Nucleus accumbens (tissue), 56 donors: ENCODE measurements at regions not wholly inside any gene's neighbourhood (a gene's known extent, or its start where the extent isn't known, plus 50 kb on each side); places are given as distances from the start of the nearest gene placed in this dataset.

ENCODE experiments used
- DNase-seq, 56 donors: peaks; one replicate each; lab custom pipeline; 2025; lab: John Stamatoyannopoulos, UW

DNA sequence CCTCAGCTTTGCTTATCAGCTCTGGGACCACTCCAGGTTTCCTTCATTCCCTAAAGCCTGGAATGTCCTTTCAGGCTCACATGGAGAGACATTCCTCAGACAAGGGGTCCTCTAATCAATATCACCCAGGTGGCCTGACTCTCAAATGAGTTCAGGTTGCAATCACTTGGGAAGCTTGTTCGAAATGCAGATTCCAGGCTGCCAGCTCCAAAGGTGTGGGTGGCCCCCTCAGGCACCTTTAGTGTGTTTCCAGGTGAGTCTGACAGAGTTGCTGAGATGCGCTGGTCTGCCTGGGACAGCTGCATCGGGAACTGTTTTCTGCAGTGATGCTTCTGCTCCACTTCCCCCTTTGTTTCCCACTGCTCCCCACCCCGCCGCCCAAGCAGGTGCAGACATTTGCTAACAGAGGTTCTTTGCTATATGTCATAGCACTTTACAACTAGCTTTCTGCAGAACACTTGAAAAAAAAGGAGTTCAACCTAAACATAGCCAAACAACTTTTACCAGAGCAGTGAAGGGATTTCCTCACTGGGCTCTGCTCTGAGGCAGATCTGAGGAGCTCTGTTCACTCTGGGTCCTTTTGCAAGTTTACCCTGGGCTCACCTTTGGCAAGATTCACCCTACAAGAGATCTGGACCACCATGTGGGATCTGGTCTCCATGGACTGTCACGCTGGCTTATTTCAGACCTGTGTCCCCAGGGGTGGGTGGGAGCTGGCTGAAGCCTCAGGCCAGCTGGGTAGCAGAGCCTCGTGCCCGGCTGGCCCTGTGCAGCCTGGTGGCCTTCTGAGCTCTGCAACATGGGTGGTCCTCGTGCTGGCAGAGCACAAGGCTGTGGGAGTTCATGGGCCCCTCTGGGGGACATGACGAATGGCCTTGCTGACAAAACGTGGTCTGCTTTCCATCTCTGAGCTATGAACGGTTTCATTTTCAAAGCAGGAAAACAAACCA is 539.6 kb downstream of the CCDC171 start:
- DNase-seq = no peak

GRCh38 chr9:16098306-16098705 is 545.5 kb downstream of the CCDC171 start:
- no peak for DNase-seq

DNA sequence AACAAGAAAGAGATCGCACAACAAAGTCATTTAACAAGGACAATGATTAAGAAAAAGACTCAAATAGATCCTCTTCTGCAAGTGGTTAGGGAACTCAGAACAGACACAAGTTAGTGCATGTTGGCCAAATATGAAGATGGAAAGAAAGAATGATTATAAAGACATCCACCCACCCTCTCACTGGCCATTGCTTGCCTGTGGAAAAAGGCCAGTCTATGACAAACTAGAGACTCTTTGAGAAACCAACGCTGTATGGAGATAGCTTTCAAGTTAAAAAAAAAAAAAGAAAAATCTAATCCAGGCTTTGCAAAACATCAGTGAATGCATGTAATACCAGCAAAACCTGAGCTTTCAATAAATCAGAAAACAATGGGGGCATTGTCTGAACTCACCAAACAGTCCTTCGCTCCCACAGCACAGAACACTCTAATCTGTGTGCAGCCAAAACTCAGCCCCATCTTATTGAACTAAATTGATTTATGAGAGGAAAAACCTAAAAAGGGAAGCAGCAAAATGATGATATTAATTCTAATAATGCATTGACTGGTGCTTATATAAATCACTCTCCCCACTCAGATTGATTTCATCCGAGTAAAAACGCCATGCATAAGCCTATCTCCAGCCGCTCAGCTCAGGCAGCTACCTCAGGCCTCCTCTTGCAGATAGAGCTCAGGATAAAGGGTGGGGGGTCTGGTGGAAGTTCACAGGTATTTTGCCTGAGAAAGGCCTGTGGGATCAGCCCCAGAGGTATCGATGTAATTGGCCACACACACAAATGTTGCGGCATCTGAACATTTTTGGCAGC is 547.1 kb downstream of the CCDC171 start:
- no peak for DNase-seq

DNA sequence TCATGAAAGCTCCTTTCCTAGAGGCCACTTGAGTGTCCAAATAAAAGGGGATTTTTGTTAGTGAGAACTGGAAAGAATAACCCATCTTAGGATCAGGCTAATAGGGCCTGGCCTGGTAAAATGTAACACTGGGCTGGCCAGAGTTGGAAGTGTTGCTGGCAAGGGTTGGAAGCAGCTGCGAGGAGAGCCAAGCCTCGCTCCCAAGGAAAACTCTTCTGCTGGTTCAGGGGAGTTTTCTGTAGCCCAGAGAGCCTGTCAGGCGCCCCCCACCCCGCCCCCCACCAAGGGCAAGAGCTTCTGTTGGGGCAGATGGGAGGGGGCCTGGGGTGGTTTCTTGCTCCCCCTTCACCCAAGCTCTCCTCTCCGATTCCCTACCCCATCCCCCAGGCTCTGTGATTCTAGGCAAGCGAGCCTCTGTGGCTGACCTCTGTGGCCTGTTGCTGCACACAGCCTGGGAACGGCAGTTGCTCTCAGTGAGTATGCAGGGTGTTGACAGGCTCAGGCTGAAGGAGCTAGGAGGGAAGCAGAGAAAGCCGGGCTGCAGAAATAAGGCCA is 547.8 kb downstream of the CCDC171 start:
- peak in 19 of 56 donors; percentile 3 to 39 (median 13) for DNase-seq

GRCh38 chr9:16102154-16102553 is 549.3 kb downstream of the CCDC171 start:
- no peak for DNase-seq

DNA sequence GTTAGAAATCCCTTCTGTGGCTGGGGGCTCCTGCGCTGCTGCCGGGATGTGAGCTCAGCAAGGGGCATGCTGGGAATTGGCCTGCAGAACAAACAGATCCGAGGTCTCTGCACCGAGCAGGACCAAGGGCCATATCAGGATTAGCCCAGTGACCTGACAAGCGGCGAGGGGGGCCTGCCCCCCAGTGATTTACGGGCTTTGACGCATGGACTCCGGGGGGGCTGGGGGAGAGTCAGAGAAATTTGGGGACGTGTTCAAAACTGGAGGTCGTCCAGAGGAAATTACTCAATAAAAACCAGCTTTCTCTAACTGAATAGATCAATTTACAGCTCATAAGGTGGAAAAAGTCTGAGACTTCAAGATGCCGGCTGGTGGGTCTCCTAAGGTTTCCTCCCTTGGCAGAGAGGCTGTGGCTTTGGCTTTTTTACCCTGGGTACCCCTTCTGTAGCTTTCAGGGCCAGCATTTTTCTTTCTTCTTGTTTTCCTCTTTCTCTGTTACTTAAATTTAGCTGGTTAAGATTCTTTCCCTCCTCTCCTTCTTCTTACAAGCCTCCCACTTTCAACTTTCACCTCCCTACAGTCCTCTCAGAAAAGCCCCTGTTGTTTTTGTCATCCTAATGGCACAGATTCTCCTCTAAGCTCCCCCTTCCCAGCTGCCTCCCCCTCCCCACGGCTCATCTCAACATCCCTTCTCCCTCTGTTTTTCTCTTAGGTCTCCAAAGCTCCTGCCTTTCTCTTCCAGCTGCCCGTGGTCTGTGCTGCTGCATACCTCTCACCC is 551.0 kb downstream of the CCDC171 start:
- DNase-seq = no peak

DNA sequence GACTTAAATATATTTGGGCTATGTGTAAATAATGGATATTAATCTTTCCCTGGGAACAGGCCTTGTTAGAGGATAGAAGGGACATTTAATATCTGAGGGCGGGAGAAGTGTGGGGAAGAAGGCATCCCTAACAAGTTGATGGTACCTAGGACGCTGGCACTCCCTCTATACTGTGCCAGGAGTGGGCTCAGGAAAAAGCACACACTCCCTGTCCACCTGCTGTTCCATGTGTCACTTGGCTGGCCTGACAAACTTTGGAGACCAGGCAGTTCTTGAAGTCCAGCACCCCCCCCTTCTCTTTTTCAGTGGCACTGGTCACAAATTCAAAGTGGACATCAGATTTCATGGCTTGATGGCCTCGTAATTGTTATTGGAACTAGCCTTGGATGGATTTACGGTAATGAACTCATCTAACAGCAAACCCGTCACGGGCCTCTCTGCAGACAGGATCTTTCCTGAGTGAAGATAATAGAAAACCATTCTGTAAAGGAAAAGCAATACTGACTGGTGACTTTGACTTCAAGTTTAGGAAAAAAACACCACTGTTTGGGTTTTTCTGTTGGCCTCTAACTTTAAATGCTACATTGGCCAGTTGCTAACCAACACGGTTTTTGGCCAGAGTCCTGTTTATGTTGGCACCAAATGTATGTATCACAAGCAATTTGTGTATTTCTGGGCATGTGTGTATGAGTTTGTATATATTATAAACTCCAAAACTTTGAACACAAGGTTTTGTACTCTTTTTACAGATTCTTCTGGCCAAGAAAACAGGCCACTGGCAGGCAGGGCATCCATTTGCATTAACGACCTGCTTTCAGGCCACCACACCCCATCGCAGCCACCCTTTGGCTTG is 552.6 kb downstream of the CCDC171 start:
- DNase-seq = no peak

DNA sequence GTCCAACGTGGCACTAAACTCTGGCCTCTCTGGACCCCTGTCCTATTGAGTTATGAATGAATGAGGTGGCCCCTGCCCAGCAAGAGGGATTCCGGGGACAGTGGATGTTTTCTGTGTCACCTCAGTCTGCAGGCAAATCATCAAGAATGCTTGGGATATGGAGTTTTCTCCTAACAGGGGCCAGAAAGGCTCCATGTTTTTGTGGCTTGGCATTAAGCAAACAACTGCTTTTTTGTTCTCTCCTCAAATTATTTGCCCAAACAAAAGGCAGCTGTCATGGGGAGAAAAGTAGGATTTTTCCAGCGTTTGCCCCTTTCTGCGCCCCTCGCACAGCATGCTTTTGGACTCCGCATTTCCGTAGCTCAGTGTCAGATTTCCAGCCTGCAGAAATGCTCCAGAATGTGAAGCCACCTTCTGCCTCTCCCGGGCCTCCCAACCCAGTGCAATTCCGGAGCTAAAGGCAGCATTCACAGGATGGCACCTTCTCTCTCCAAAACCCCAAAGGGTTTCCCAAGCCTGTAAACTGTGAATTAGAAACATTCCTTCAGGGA is 553.3 kb downstream of the CCDC171 start:
- no peak for DNase-seq

GRCh38 chr9:16112116-16112515 is 559.3 kb downstream of the CCDC171 start:
- DNase-seq = no peak

GRCh38 chr9:16115994-16116393 is 563.2 kb downstream of the CCDC171 start:
- DNase-seq = no peak

DNA sequence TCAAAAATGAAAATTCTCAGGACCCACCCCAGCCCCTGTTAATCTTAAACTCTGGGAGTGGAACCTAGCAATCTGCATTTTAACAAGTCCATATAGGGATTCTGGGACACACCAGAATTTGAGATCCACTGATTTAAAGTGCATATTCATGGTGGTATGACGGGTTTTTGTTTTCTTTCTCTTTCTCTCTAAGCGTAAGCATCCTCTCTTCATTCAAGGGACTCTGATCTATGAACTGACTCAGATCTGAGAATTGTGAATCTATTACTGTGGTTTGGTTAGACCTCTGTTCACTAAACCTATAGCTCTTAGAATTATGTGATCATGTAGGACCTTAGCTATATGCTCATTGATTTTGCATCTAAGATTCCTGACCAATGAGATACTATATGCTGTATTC is 565.2 kb downstream of the CCDC171 start:
- DNase-seq = no peak

DNA sequence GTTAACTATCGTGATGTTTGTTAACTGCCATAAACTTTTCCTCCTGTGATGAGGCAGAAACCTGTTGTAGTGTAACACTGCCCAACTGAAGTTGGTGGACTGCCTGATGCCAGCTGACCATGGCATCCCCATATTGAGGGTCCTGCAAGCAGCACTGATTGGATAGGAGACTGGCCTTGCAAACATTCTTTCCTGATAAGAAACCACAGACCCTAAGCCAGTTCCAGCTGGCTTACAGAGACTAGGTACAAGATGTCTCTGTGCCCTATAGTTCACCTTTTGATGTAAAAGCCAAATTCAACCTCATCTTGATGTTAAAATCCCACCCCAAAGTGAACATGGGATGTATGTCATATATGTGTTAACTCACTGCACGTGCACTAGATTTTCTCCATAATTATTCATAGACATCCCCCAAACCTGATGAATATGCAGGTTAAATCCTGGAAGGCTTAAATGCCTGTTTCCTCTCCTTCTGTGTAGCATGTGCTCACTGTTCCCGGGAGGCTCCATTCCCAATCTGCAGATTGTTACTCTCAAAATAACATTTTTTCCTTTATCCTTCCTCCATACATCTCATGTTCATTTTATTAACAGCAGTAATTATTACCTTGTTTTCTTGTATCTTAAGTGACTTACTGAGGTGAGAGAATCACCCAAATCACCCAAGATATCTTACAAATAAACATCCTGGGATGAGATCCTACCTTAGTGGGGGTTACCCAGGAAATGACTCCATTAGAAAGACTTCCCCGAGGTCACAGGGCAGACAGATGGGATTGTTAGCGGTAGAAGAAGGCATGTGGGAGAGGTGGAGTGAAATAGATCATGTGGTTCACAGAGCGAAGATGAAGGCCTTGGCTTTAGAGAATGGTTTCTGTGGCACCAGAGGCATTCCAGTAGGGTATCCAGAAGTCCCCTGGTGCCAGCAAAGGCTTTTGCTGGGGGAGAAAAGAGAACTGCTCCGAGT is 566.7 kb downstream of the CCDC171 start:
- no peak for DNase-seq

GRCh38 chr9:16120231-16120641 is 567.4 kb downstream of the CCDC171 start:
- no peak for DNase-seq

DNA sequence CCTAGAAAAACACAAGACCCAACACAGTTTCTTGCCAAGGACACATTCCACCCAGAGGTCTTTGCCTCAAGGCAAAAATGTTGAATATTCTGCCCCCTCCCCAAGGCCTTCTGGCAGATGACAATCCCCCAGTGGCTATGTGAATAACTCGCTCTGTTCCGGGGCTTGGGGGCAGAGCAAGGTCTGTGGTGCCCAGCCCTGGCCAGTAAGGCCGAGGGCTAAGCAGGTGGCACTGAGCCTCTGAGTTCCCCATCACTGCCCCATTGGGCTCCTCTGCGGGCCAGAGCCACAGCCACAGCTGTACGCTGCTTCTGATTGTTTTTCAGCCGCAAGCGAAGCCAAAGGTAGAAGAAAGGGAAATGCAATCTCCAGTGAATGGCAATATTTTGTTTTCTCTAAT is 567.9 kb downstream of the CCDC171 start:
- DNase-seq = no peak

DNA sequence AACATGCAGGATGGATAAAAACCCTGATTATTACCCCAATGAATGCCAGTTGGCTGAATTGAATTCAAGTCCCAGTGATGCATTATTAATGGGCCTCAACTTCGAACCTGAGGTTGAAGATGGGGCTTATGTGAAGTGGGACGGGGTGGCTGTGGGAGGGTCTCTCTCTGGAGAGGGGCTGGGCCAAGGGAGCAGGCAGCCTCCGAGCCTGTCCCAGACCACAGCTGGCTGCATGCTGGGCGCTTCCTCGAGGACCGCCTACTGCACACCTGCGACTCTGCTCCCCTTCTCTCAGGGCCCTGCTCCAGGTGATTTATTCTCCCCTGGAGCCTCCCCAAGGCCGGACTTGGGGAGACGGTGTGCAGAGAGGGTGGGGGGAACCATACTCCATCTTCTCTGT is 568.3 kb downstream of the CCDC171 start:
- DNase-seq = no peak

GRCh38 chr9:16121601-16122286 is 568.9 kb downstream of the CCDC171 start:
- DNase-seq = no peak

DNA sequence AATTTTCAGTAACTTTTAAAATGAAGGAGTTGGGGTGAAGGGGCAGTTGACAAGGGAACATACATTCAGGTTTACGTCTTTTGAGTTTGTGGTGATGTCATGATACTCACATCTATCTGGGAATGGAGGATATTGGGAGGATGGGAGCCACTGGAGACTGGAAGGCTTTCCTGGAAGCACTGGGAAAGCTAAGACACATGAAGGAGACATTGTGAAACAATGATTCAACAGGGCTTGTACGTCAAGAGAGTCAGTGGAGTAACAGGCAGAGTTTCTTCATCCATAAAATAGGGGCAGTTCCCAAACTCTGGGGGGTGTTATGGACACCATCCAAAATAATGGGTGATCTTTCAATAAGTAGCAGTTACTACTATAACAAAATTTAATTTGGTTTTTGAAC is 572.8 kb downstream of the CCDC171 start:
- DNase-seq = no peak
